Activated CD4-positive, alpha-beta T cell treated with anti-CD3 and anti-CD28 coated beads for 48 hours (primary cell): ENCODE measurements at regions not wholly inside any gene's neighbourhood (a gene's known extent, or its start where the extent isn't known, plus 50 kb on each side); places are given as distances from the start of the nearest gene placed in this dataset.
"Not testable (repeated sequence)": the region's sequence is repeated elsewhere in the genome, so short reads cannot be mapped to it uniquely, and the experiment has no call there.

Experiments used
- DNase-seq: peaks from one replicate; pipeline ENCODE4 v3.0.0-alpha.2; 2020

GRCh38 chr6:10343320-10343719 lies 71.6 kb downstream of the TFAP2A start:
- DNase-seq = no peak

- DNase-seq = no peak
Observed at GRCh38 chr6:10341605-10342004, 73.3 kb downstream of the TFAP2A start.

GRCh38 chr6:10338151-10338550 lies 76.7 kb downstream of the TFAP2A start:
- no peak for DNase-seq

DNA sequence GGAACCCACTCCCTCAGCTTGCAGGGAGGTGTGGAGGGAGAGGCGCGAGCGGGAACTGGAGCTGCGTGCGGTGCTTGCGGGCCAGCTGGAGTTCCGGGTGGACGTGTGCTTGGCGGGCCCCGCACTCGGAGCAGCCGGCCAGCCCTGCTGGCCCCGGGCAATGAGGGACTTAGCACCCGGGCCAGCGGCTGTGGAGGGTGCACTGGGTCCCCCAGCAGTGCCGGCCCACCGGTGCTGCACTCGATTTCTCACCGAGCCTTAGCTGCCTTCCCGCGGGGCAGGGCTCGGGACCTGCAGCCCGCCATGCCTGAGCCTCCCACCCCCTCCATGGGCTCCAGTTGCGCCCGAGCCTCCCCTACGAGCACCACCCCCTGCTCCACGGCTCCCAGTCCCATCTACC lies 77.5 kb downstream of the TFAP2A start:
- DNase-seq = not testable (repeated sequence)

GRCh38 chr6:10332111-10332510 lies 82.8 kb downstream of the TFAP2A start:
- DNase-seq = no peak

GRCh38 chr6:10331334-10331968 lies 83.4 kb downstream of the TFAP2A start:
- no peak for DNase-seq

- no peak for DNase-seq
Observed at GRCh38 chr6:10330515-10330914, 84.4 kb downstream of the TFAP2A start.

DNA sequence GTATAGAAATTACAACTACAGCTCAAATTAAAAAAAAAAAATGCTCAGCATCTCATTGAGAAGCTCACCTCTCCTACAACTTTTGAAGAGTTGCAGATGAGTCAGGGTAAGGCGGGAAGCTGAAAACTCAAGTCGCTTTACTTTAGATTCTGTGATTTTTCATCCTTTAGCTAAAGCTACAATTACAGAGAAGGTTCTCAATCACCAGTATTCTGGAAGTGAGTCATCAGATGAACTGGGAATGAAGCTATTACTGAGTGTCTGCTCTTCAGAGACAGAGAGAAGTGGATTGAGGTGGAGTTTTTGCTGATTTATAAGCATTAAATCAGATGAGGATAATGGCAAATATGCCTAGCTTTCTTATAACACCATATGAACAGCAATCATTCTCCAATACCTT lies 91.9 kb downstream of the TFAP2A start:
- DNase-seq = no peak

- DNase-seq = no peak
Observed at GRCh38 chr6:10320291-10320690, 94.6 kb downstream of the TFAP2A start.

DNA sequence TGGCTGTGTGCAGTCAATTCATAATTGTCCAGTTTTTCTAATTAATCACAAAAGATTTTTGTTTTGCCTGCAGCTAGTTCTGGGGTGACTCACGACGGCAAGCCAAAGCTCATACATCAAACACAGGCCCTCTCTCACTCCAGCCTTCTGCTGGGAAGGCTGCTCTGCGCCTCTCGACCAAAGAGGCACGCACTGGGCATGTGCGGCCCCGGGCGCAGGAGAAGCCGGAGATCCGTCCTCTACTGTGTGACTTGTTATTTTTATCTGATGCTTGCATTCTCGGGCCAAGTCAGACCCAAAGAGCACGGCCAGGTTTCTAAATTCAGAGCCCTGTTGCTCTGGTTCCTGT lies 98.5 kb downstream of the TFAP2A start:
- DNase-seq = no peak

- no peak for DNase-seq
Observed at GRCh38 chr6:10315658-10316372, 99.1 kb downstream of the TFAP2A start.

GRCh38 chr6:10315034-10315433 lies 99.8 kb downstream of the TFAP2A start:
- DNase-seq = no peak

DNA sequence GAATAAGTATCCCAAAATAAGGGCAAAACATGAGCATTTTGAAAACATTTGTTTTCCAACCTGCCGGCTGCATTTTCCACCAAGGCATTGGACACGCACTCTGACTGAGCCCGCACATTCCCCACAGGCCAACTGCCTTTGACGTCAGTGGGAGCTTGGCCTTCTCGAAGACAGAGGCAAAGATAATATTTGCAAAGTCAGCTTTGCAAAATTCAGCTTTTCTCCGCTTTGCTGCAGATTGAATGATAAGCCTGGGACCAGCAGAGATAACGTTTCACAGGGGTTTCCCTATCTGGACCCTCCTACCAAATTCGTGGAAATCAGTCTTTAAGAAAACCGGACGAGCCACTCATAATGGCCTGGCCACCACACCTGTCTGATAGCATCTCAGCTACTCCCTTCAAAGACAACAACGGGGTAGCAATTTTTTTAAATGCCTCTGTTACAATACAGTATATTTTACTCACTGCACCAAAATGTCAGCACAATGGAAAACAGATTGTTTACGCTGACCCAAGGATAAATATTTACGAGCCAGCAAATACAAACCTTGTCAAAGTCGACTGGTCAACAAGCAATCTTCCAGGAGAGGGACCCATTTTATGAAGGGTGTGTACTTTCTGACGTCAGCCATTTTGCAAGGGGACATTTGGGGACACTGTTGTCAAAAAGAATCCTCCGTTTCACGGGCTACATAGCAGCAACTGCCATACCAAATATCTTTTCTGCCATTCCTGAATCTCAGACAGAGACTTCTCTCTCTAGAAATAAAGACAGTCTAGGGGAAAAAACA lies 100.5 kb downstream of the TFAP2A start:
- no peak for DNase-seq

GRCh38 chr6:10313799-10314162 lies 101.1 kb downstream of the TFAP2A start:
- DNase-seq = no peak

- DNase-seq = no peak
Observed at GRCh38 chr6:10312445-10312844, 102.4 kb downstream of the TFAP2A start.

DNA sequence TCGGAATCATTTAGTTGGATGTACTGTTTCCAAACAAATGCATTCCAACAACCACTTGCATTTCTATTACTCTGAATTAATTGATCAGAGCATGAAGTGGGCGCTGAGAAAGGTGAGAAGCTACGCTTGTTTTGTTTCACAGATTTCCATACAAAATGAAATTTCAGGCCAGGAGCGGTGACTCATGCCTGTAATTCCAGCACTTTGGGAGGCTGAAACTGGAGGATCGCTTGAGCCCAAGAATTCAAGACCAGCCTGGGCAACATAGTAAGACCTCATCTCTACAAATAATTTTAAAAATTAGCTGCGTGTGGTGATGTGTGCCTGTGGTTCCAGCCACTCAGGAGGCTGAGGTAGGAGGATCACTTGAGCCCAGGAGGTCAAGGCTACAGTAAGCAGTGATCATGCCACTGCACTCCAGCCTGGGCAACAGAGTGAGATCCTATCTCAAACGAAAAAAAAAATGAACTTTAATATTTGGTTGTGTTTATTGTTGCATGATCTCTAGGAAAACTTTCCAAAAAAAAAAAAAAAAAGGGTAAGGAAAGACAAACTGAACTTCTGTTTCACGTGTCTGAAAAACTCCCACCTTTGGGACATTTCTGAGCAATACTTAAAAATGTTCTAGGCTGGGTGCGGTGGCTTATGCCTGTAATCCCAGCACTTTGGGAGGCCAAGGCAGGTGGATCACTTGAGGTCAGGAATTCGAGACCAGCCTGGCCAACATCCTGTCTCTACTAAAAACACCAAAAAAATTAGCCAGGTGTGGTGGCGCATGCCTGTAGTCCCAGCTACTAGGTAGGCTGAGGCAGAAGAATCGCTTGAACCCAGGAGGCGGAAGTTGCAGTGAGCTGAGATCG lies 103.1 kb downstream of the TFAP2A start:
- DNase-seq = not testable (repeated sequence)

- no peak for DNase-seq
Observed at GRCh38 chr6:10310826-10311225, 104.0 kb downstream of the TFAP2A start.

DNA sequence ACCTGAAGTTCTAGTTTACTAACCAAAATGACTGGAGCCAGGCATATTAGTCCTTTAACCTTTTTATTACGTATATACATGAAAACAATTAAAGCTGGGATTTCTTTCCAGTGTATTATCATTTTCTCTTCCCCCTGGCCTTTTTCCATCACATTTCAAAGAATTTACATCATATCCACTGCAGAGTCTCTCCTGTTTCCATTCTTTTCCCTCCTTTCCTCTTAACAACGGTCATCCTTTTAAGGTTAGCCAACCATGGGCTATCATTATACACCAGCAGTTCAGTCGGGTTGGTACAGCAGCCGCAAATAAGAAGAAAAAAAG lies 104.6 kb downstream of the TFAP2A start:
- DNase-seq = no peak

DNA sequence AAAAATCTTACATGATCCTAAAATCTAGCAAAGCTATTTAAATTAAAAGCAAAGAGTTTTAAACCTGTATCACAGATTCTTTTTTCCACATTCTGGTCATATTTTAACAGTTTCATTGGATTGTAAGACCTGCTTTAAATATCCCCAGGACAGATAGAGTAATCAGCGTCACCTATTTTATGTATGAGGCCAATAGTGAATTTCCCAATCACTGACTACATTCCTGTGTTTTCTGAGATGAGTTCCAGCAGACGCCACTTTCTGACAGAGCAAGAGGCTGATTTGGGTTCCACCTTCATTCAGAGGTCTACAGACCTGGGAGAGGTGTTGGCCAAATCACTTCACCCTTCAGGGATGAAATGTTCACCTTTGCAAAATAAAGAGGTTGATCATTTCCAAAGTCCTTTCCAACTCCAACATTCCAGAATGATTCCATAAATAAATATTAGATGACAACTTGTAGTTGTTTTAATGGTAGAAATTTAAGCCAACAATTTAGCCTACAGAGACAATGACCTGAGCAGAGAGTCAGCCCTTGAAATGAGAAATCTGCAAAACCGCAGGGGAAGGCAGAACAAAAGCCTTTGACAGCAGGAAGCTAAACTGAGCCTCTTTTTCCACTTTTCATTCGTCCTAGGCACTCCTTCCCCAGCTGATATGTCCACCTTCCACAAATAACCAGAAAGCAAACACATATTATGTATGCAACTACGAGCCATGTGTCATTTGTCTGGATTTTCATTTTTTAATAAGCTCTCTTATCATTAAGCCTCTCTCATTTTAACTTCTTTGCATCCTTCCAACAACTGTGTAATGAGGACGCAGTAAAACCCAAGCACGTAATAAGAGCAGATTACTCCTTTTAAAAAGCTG lies 105.2 kb downstream of the TFAP2A start:
- DNase-seq = no peak

DNA sequence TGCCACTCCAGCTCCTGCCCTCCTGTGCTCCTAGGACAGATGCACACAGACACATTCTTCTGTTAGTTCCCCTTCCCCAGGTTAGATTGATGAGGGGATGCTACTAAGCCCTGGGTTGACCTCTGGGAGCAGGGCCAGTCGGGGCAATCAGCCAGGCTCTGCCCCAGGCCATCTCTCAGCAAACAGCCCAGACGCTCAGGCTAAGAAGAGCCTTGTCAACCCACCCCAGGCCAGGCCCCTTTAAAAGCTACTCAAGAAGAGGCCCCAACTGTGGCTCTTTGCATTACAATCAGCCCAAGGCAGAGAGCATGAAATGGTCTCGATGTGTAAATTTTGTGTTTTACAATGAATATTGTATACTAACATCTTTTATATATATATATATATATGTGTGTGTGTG lies 107.4 kb downstream of the TFAP2A start:
- DNase-seq = no peak

DNA sequence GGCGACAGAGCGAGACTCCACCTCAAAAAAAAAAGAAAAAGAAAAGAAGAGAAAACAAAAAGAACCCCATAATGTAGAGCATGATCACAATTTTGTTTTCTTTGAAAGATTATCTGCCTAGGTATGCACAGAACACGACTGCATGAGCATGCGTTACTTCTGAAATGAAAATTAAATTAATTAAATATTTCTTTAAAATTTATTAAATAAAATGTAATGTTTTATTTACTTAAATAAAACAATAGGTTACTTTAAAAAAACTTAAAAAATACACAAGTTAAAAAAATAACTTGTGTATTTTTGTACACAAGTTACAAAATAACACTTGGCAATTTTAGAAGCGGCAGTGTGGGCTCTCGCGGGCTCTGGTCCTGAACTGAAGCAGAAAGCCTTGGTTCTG lies 107.8 kb downstream of the TFAP2A start:
- no peak for DNase-seq

DNA sequence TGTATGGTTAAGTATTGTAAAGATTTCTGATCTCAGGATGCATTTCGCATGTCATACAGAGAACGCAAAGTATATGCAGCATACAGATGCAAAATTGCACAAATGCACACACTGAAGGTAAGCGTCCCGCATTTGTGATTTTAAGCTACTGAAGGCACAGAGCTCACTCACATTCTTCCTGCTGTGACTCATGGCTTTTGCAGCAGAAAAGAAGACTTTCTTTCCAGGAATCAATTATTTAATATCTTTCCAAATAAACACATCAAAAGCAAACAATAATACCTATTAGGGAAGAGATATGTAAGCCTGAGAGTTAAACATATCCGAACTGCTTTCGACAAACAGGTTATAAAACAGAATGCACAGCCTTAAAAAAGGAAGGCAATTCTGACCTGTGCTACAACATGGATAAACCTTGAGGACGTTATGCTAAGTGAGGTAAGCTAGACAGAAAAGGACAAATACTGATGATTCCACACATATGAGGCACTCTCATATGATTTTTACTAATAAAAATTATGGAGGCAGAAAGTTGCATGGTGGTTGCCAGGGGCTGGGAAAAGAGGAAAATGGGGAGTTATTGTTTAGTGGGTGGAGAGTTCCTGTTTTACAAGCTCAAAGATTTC lies 109.0 kb downstream of the TFAP2A start:
- no peak for DNase-seq
